ENCODE measurements at regions not wholly inside any gene's neighbourhood (a gene's known extent, or its start where the extent isn't known, plus 50 kb on each side); places are given as distances from the start of the nearest gene placed in this dataset.

GRCh38 chr1:56442290-56442877, 137.0 kb downstream of the PLPP3 start:
- Histone ChIP-seq H3K36me3 (ENCODE audit: low read depth) (no peaks in the 10 kb centered on the region), H3F3A (ENCODE audit: insufficient read depth, low read depth) (no peaks in the 10 kb centered on the region), H2AFZ (no peak overlapping the region), H3K9me3 (ENCODE audit: insufficient read depth, low read depth) (no peaks in the 10 kb centered on the region), H3K27me3 (ENCODE audit: insufficient read depth, low read depth) (no peaks in the 10 kb centered on the region), H3K27ac (no peak overlapping the region), H3K4me3 (no peak overlapping the region), H3K79me2 (ENCODE audit: low read depth) (no peaks in the 10 kb centered on the region), H3K4me1 (replicated peaks; ENCODE audit: insufficient read depth) (no peaks in the 10 kb centered on the region), H3K4me2 (no peak overlapping the region), H4K20me1 (ENCODE audit: insufficient read depth) (no peaks in the 10 kb centered on the region), H3K9me2 (ENCODE audit: insufficient read depth) (no peaks in the 10 kb centered on the region)
- no peak for DNase-seq
- no peak for TF ChIP-seq EZH2 (IDR thresholded peaks at IDR 0.05; ENCODE audit: low read depth)
- no peak for TF ChIP-seq CTCF (conservative IDR thresholded peaks at IDR 0.05)
- intact Hi-C loops (cut with micrococcal nuclease; ENCODE audit: unreplicated experiment) = no loop called here
- no TSS peak for BruUV-seq (replicated peaks)
- ChIA-PET CTCF (no interaction called here), POLR2A (ENCODE audit: unreplicated experiment) (no interaction called here)

GRCh38 chr1:56441601-56442000, 137.8 kb downstream of the PLPP3 start:
- BruUV-seq (replicated peaks) = no TSS peak
- Histone ChIP-seq H3K4me1 (replicated peaks; ENCODE audit: insufficient read depth) (no peaks in the 10 kb centered on the region), H3K27ac (no peak overlapping the region), H3K9me2 (ENCODE audit: insufficient read depth) (no peaks in the 10 kb centered on the region), H3F3A (ENCODE audit: insufficient read depth, low read depth) (no peaks in the 10 kb centered on the region), H3K4me3 (no peak overlapping the region), H3K9me3 (ENCODE audit: insufficient read depth, low read depth) (no peaks in the 10 kb centered on the region), H3K79me2 (ENCODE audit: low read depth) (no peaks in the 10 kb centered on the region), H3K27me3 (ENCODE audit: insufficient read depth, low read depth) (no peaks in the 10 kb centered on the region), H2AFZ (no peak overlapping the region), H3K4me2 (no peak overlapping the region), H4K20me1 (ENCODE audit: insufficient read depth) (no peaks in the 10 kb centered on the region), H3K36me3 (ENCODE audit: low read depth) (no peaks in the 10 kb centered on the region)
- POLR2A ChIA-PET (ENCODE audit: unreplicated experiment) = no interaction called here
- intact Hi-C loops (cut with micrococcal nuclease; ENCODE audit: unreplicated experiment) = no loop called here
- no peak for DNase-seq
- TF ChIP-seq CTCF (conservative IDR thresholded peaks at IDR 0.05) (no peak), EZH2 (IDR thresholded peaks at IDR 0.05; ENCODE audit: low read depth) (no peak)
- CTCF ChIA-PET = no interaction called here

GRCh38 chr1:56439610-56440264, 139.6 kb downstream of the PLPP3 start:
- no peak overlapping the region for H2AFZ ChIP-seq
- ChIA-PET CTCF (no interaction called here), POLR2A (ENCODE audit: unreplicated experiment) (no interaction called here)
- H3K9me2 ChIP-seq (ENCODE audit: insufficient read depth) = no peaks in the 10 kb centered on the region
- no TSS peak for BruUV-seq (replicated peaks)
- intact Hi-C loops (cut with micrococcal nuclease; ENCODE audit: unreplicated experiment) = no loop called here
- H3K4me1 ChIP-seq (replicated peaks; ENCODE audit: insufficient read depth) = no peaks in the 10 kb centered on the region
- TF ChIP-seq EZH2 (IDR thresholded peaks at IDR 0.05; ENCODE audit: low read depth) = no peak
- TF ChIP-seq CTCF (conservative IDR thresholded peaks at IDR 0.05) = no peak
- no peaks in the 10 kb centered on the region for H3K27me3 ChIP-seq (ENCODE audit: insufficient read depth, low read depth)
- no peaks in the 10 kb centered on the region for H3K36me3 ChIP-seq (ENCODE audit: low read depth)
- no peaks in the 10 kb centered on the region for H3F3A ChIP-seq (ENCODE audit: insufficient read depth, low read depth)
- DNase-seq = no peak
- H3K4me2 ChIP-seq = no peak overlapping the region
- H4K20me1 ChIP-seq (ENCODE audit: insufficient read depth) = no peaks in the 10 kb centered on the region
- H3K27ac ChIP-seq = no peak overlapping the region
- H3K9me3 ChIP-seq (ENCODE audit: insufficient read depth, low read depth) = no peaks in the 10 kb centered on the region
- H3K79me2 ChIP-seq (ENCODE audit: low read depth) = no peaks in the 10 kb centered on the region
- H3K4me3 ChIP-seq = no peak overlapping the region
